ENCODE measurements at regions not wholly inside any gene's neighbourhood (a gene's known extent, or its start where the extent isn't known, plus 50 kb on each side); places are given as distances from the start of the nearest gene placed in this dataset.

GRCh38 chr2:129008881-129009554, 690.4 kb upstream of the HS6ST1 start:
- no peaks in the 10 kb centered on the region for H3K36me3 ChIP-seq (ENCODE audit: control insufficient read depth, low read length)

GRCh38 chr2:129009555-129010146, 691.0 kb upstream of the HS6ST1 start:
- Histone ChIP-seq H3K9me3 (ENCODE audit: control insufficient read depth, insufficient read depth, low read length) (no peaks in the 10 kb centered on the region), H3K4me3 (ENCODE audit: low read length) (no peak overlapping the region), H3K79me2 (ENCODE audit: control insufficient read depth, low read length) (no peaks in the 10 kb centered on the region), H3K27ac (ENCODE audit: low read depth, low read length) (no peak overlapping the region), H3K36me3 (ENCODE audit: control insufficient read depth, low read length) (no peaks in the 10 kb centered on the region), H3K9me2 (replicated peaks; ENCODE audit: control insufficient read depth, low read length) (no peaks in the 10 kb centered on the region), H3K27me3 (ENCODE audit: control insufficient read depth, low read length) (no peaks in the 10 kb centered on the region), H3K4me2 (ENCODE audit: low read length) (no peak overlapping the region), H4K20me1 (ENCODE audit: control insufficient read depth, insufficient read depth, low read depth, low read length) (no peaks in the 10 kb centered on the region), H3F3A (ENCODE audit: control insufficient read depth, insufficient read depth) (no peaks in the 10 kb centered on the region), H3K4me1 (ENCODE audit: control insufficient read depth, low read length) (no peaks in the 10 kb centered on the region)
- TF ChIP-seq CTCF (IDR thresholded peaks at IDR 0.05; ENCODE audit: low read depth, low read length, poor library complexity, severe bottlenecking) (no peak), EZH2phosphoT487 (IDR thresholded peaks at IDR 0.05; ENCODE audit: borderline replicate concordance, low read length) (no peak)

More at GRCh38 chr2:129008881-129009554, 690.4 kb upstream of the HS6ST1 start:
- no peaks in the 10 kb centered on the region for H4K20me1 ChIP-seq (ENCODE audit: control insufficient read depth, insufficient read depth, low read depth, low read length)
- no peaks in the 10 kb centered on the region for H3K9me2 ChIP-seq (replicated peaks; ENCODE audit: control insufficient read depth, low read length)
- H3K27ac ChIP-seq (ENCODE audit: low read depth, low read length): no peak overlapping the region
- no peak overlapping the region for H3K4me3 ChIP-seq (ENCODE audit: low read length)
- no peaks in the 10 kb centered on the region for H3F3A ChIP-seq (ENCODE audit: control insufficient read depth, insufficient read depth)
- H3K4me2 ChIP-seq (ENCODE audit: low read length): no peak overlapping the region
- no peaks in the 10 kb centered on the region for H3K4me1 ChIP-seq (ENCODE audit: control insufficient read depth, low read length)
- H3K9me3 ChIP-seq (ENCODE audit: control insufficient read depth, insufficient read depth, low read length): no peaks in the 10 kb centered on the region
- no peaks in the 10 kb centered on the region for H3K27me3 ChIP-seq (ENCODE audit: control insufficient read depth, low read length)
- TF ChIP-seq CTCF (IDR thresholded peaks at IDR 0.05; ENCODE audit: low read depth, low read length, poor library complexity, severe bottlenecking) (no peak), EZH2phosphoT487 (IDR thresholded peaks at IDR 0.05; ENCODE audit: borderline replicate concordance, low read length) (no peak)
- no peaks in the 10 kb centered on the region for H3K79me2 ChIP-seq (ENCODE audit: control insufficient read depth, low read length)

GRCh38 chr2:129010262-129010661, 691.6 kb upstream of the HS6ST1 start:
- H3K79me2 ChIP-seq (ENCODE audit: control insufficient read depth, low read length): no peaks in the 10 kb centered on the region
- no peaks in the 10 kb centered on the region for H3F3A ChIP-seq (ENCODE audit: control insufficient read depth, insufficient read depth)
- H3K9me2 ChIP-seq (replicated peaks; ENCODE audit: control insufficient read depth, low read length): no peaks in the 10 kb centered on the region
- H3K4me2 ChIP-seq (ENCODE audit: low read length): no peak overlapping the region
- H3K9me3 ChIP-seq (ENCODE audit: control insufficient read depth, insufficient read depth, low read length): no peaks in the 10 kb centered on the region
- TF ChIP-seq CTCF (IDR thresholded peaks at IDR 0.05; ENCODE audit: low read depth, low read length, poor library complexity, severe bottlenecking): no peak
- no peak for TF ChIP-seq EZH2phosphoT487 (IDR thresholded peaks at IDR 0.05; ENCODE audit: borderline replicate concordance, low read length)
- no peak overlapping the region for H3K4me3 ChIP-seq (ENCODE audit: low read length)
- H3K4me1 ChIP-seq (ENCODE audit: control insufficient read depth, low read length): no peaks in the 10 kb centered on the region
- no peaks in the 10 kb centered on the region for H3K36me3 ChIP-seq (ENCODE audit: control insufficient read depth, low read length)
- H3K27me3 ChIP-seq (ENCODE audit: control insufficient read depth, low read length): no peaks in the 10 kb centered on the region
- no peak overlapping the region for H3K27ac ChIP-seq (ENCODE audit: low read depth, low read length)
- no peaks in the 10 kb centered on the region for H4K20me1 ChIP-seq (ENCODE audit: control insufficient read depth, insufficient read depth, low read depth, low read length)

Data from DOHH2 (cell line).